SK-N-SH (cell line): ENCODE measurements at regions not wholly inside any gene's neighbourhood (a gene's known extent, or its start where the extent isn't known, plus 50 kb on each side); places are given as distances from the start of the nearest gene placed in this dataset.

Experiments used
- CTCF ChIA-PET: fragments of 300-600, 350-600 bp; formaldehyde crosslinking; extraction: SDS; loops from one replicate; lab custom pipeline; 2021; lab: Yijun Ruan, JAX
- POLR2A ChIA-PET: fragments of 350-600 bp; sonication (Branson Sonifier 250); formaldehyde crosslinking; extraction: SDS; loops from one replicate; lab custom pipeline; 2020; ENCODE audit warnings: antibody characterized with exemption, inconsistent platforms; lab: Yijun Ruan, JAX
- DNase-seq: peaks from one replicate; pipeline ENCODE4 v3.0.0; 2012
- H2AFZ ChIP-seq: fragments of 200-600 bp; sonication (generic); 2 replicates; pipeline ENCODE4 v1.8.1; 2016; ENCODE audit warnings: antibody characterized with exemption, mild to moderate bottlenecking, low read depth
- H3F3A ChIP-seq: fragments of 200-600 bp; sonication (generic); replicated peaks from 2 replicates; pipeline ENCODE3; 2016; ENCODE audit warnings: antibody characterized with exemption, mild to moderate bottlenecking; ENCODE audit not compliant: insufficient read depth
- H3K27ac ChIP-seq, 2 experiments: fragments of 200-500 bp in 1 of 2; fragments of 200-600 bp in 1 of 2; sonication (Bioruptor generic) in 1 of 2; sonication (generic), shearing (Covaris generic) in 1 of 2; 2 replicates each; pipeline versions ENCODE4 v1.5.1 to v1.6.1; 2014 to 2016; ENCODE audit warnings: low read depth in 2 of 2, inconsistent platforms in 1 of 2, low read length in 1 of 2, mild to moderate bottlenecking in 1 of 2, mixed read lengths in 1 of 2
- H3K27me3 ChIP-seq: fragments of 200-600 bp; sonication (generic), shearing (Covaris generic); 2 replicates; pipeline ENCODE4 v1.6.1; 2016; ENCODE audit warnings: mixed run types; ENCODE audit not compliant: insufficient read depth
- H3K36me3 ChIP-seq, 2 experiments: fragments of 200-500 bp in 1 of 2; fragments of 200-600 bp in 1 of 2; sonication (Bioruptor generic) in 1 of 2; sonication (generic) in 1 of 2; replicated peaks in 1 of 2; 2 replicates each; pipeline versions ENCODE3 to v1.5.1; 2014 to 2016; ENCODE audit warnings: low read length in 1 of 2, mild to moderate bottlenecking in 1 of 2; ENCODE audit not compliant: insufficient read depth in 2 of 2, control insufficient read depth in 1 of 2
- H3K4me1 ChIP-seq, 2 experiments: fragments of 200-500 bp in 1 of 2; fragments of 200-600 bp in 1 of 2; sonication (Bioruptor generic) in 1 of 2; sonication (generic), shearing (Covaris generic) in 1 of 2; 2 replicates each; pipeline versions ENCODE4 v1.5.1 to v1.6.1; 2014 to 2016; ENCODE audit warnings: low read depth in 1 of 2, low read length in 1 of 2, mixed run types in 1 of 2; ENCODE audit not compliant: insufficient read depth in 2 of 2, control insufficient read depth in 1 of 2
- H3K4me2 ChIP-seq: fragments of 200-600 bp; sonication (generic), shearing (Covaris generic); 2 replicates; pipeline ENCODE4 v1.6.1; 2017; ENCODE audit warnings: mixed run types
- H3K4me3 ChIP-seq, 2 experiments: fragments of 200-500 bp in 1 of 2; fragments of 200-600 bp in 1 of 2; sonication (Bioruptor generic) in 1 of 2; sonication (generic), shearing (Covaris generic) in 1 of 2; 2 replicates each; pipeline versions ENCODE4 v1.5.1 to v1.8.1; 2014 to 2016; ENCODE audit warnings: low read depth in 2 of 2, inconsistent platforms in 1 of 2, low read length in 1 of 2, mild to moderate bottlenecking in 1 of 2, mixed read lengths in 1 of 2, moderate library complexity in 1 of 2
- H3K79me2 ChIP-seq: fragments of 200-600 bp; sonication (generic); 2 replicates; pipeline ENCODE4 v1.8.1; 2017; ENCODE audit warnings: mild to moderate bottlenecking; ENCODE audit not compliant: insufficient read depth
- H3K9ac ChIP-seq: fragments of 200-600 bp; sonication (generic); 2 replicates; pipeline ENCODE4 v1.6.1; 2017; ENCODE audit warnings: mixed run types
- H3K9me2 ChIP-seq: fragments of 200-600 bp; sonication (generic); 2 replicates; pipeline ENCODE4 v1.6.1; 2017; ENCODE audit warnings: mixed run types
- H3K9me3 ChIP-seq: fragments of 200-600 bp; sonication (generic); 2 replicates; pipeline ENCODE4 v1.6.1; 2017; ENCODE audit warnings: mixed run types, mild to moderate bottlenecking, moderate library complexity
- H4K20me1 ChIP-seq: fragments of 200-600 bp; sonication (generic); 2 replicates; pipeline ENCODE4 v1.6.1; 2017; ENCODE audit warnings: mild to moderate bottlenecking, mixed run types; ENCODE audit not compliant: insufficient read depth
- EP300 ChIP-seq, 2 experiments: IDR thresholded peaks; 2 replicates each; pipeline versions ENCODE4 v1.4.0 to v1.6.1; 2012; ENCODE audit warnings: borderline replicate concordance in 1 of 2, low read depth in 1 of 2, low read length in 1 of 2
- FOSL2 ChIP-seq: IDR thresholded peaks from 2 replicates; pipeline ENCODE4 v1.4.0; 2012; ENCODE audit warnings: low read depth, mild to moderate bottlenecking, moderate library complexity, borderline replicate concordance
- FOXJ3 ChIP-seq: sonication (generic); formaldehyde crosslinking; IDR thresholded peaks from 2 replicates; pipeline ENCODE4 v1.5.1; 2020; ENCODE audit warnings: mild to moderate bottlenecking, missing genetic modification reagents
- GABPA ChIP-seq: IDR thresholded peaks from 2 replicates; pipeline ENCODE4 v1.4.0; 2012; ENCODE audit warnings: low read depth, mild to moderate bottlenecking
- MEF2A ChIP-seq: IDR thresholded peaks from 2 replicates; pipeline ENCODE4 v1.4.0; 2012; ENCODE audit warnings: low read depth, borderline replicate concordance
- MXI1 ChIP-seq: IDR thresholded peaks from 2 replicates; pipeline ENCODE4 v1.6.1; 2012; ENCODE audit warnings: mild to moderate bottlenecking, low read depth, low read length, improper control_type of control experiment
- NRF1 ChIP-seq: IDR thresholded peaks from 2 replicates; pipeline ENCODE4 v1.6.1; 2012; ENCODE audit warnings: low read depth, mild to moderate bottlenecking, low read length
- POLR2AphosphoS5 ChIP-seq: IDR thresholded peaks from 2 replicates; pipeline ENCODE4 v1.6.1; 2012; ENCODE audit warnings: low read depth, low read length
- RCOR1 ChIP-seq: fragments of 150-350 bp; IDR thresholded peaks from 2 replicates; pipeline ENCODE4 v1.6.1; 2017; ENCODE audit warnings: antibody characterized with exemption, low read length
- RXRA ChIP-seq: IDR thresholded peaks from 2 replicates; pipeline ENCODE4 v1.4.0; 2012; ENCODE audit warnings: low read depth, mild to moderate bottlenecking, borderline replicate concordance
- TAF1 ChIP-seq: IDR thresholded peaks from 2 replicates; pipeline ENCODE4 v1.6.1; 2012; ENCODE audit warnings: low read depth, mild to moderate bottlenecking, low read length, moderate library complexity, borderline replicate concordance
- WGBS: methylation state at CpG from one replicate; pipeline ENCODE4 v1.1.6; 2017; ENCODE audit warnings: low lambda C conversion rate; 5-methylcytosine and 5-hydroxymethylcytosine counted together
- TF ChIP-seq, protein P1 (sequence below): IDR thresholded peaks from 2 replicates; pipeline ENCODE4; 2012
- TF ChIP-seq, protein P2 (sequence below): IDR thresholded peaks from 2 replicates; pipeline ENCODE4 v1.4.0; 2012; ENCODE audit warnings: low read depth, borderline replicate concordance
- TF ChIP-seq, protein P3 (sequence below): IDR thresholded peaks from 2 replicates; pipeline ENCODE4 v1.4.0; 2012; ENCODE audit warnings: low read depth

DNA sequence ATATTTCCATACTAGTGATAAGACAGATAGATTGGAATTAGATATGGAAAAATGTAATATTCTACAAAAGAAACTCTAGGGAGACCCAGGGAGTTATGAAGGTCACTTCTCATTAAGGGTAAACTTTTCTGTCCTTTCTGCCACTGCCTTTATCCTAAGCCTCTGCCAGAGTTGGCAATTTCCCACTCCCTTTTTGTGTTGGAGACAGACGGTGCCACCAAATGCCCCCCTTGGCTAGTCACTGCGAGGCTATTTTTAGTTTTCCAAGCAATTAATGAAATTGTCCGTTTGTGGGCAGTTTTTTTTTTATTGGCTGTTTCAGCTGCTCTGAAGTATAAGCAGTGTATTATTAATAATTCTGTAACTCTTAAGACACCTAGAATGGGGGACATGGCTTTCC lies 67.6 kb upstream of the TENM4 start:
- H3K4me3 ChIP-seq: no peak overlapping the region
- no peak overlapping the region for H3K4me2 ChIP-seq
- H3F3A ChIP-seq: no peaks in the 10 kb centered on the region
- no peaks in the 10 kb centered on the region for H3K9me3 ChIP-seq
- H3K79me2 ChIP-seq: no peaks in the 10 kb centered on the region
- TF ChIP-seq, protein P1, sequence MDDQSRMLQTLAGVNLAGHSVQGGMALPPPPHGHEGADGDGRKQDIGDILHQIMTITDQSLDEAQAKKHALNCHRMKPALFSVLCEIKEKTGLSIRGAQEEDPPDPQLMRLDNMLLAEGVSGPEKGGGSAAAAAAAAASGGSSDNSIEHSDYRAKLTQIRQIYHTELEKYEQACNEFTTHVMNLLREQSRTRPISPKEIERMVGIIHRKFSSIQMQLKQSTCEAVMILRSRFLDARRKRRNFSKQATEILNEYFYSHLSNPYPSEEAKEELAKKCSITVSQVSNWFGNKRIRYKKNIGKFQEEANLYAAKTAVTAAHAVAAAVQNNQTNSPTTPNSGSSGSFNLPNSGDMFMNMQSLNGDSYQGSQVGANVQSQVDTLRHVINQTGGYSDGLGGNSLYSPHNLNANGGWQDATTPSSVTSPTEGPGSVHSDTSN: no peak
- no peak overlapping the region for H3K9ac ChIP-seq
- H2AFZ ChIP-seq: no peak overlapping the region
- no peaks in the 10 kb centered on the region for H3K9me2 ChIP-seq
- POLR2A ChIA-PET: no interaction called here
- no peak for DNase-seq
- no peak overlapping the region for H3K27ac ChIP-seq
- H3K36me3 ChIP-seq: no peaks in the 10 kb centered on the region
- no peaks in the 10 kb centered on the region for H4K20me1 ChIP-seq
- CTCF ChIA-PET: no interaction called here
- WGBS: 19% methylated on average over 3 of the region's 3 CpGs
- H3K4me1 ChIP-seq: peaks cover 0 to 21% of the 10 kb centered on the region in 2 experiments; a peak in 2 of 4 replicates
- H3K27me3 ChIP-seq: no peaks in the 10 kb centered on the region

DNA sequence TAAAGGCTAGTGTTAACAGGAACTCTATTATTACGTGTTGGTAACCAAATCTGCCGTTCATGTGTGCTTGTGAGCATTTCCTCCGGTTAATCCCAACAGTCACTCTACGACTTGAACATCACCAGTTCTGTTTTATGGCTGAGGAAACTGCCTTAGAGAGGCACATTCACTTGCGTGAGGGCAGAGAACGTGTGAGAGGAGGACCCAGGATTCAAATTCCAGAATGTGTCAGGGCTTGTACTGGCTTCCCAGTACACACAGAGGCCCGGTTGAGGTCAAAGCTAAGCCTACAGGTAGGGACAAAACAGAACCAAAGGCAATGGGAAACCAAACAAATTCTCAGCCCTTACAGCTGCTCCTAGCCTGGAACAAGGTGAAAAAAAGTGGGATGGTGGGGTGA lies 66.9 kb upstream of the TENM4 start:
- DNase-seq: no peak
- Histone ChIP-seq H3K4me2 (no peak overlapping the region), H4K20me1 (no peaks in the 10 kb centered on the region), H3K4me1 (peaks cover 0 to 15% of the 10 kb centered on the region in 2 experiments; a peak in 1 of 4 replicates), H3K79me2 (no peaks in the 10 kb centered on the region), H3K9me3 (no peaks in the 10 kb centered on the region), H2AFZ (no peak overlapping the region), H3F3A (no peaks in the 10 kb centered on the region), H3K36me3 (no peaks in the 10 kb centered on the region), H3K9ac (no peak overlapping the region), H3K4me3 (no peak overlapping the region), H3K9me2 (no peaks in the 10 kb centered on the region), H3K27me3 (no peaks in the 10 kb centered on the region), H3K27ac (no peak overlapping the region)
- 58% methylated on average over 7 of the region's 7 CpGs for WGBS
- TF ChIP-seq, protein P2, sequence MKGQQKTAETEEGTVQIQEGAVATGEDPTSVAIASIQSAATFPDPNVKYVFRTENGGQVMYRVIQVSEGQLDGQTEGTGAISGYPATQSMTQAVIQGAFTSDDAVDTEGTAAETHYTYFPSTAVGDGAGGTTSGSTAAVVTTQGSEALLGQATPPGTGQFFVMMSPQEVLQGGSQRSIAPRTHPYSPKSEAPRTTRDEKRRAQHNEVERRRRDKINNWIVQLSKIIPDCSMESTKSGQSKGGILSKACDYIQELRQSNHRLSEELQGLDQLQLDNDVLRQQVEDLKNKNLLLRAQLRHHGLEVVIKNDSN: no peak
- no peak for TF ChIP-seq RCOR1
- TF ChIP-seq MEF2A: no peak
- TF ChIP-seq NRF1: no peak
- no peak for TF ChIP-seq FOSL2
- no peak for TF ChIP-seq MXI1
- TF ChIP-seq POLR2AphosphoS5: no peak
- TF ChIP-seq, protein P3, sequence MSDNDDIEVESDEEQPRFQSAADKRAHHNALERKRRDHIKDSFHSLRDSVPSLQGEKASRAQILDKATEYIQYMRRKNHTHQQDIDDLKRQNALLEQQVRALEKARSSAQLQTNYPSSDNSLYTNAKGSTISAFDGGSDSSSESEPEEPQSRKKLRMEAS: no peak
- no peak for TF ChIP-seq GABPA
- TF ChIP-seq TAF1: no peak
- no peak for TF ChIP-seq EP300 (IDR thresholded peaks at IDR 0.05; ENCODE audit: borderline replicate concordance in 1 of 2, low read depth in 1 of 2, low read length in 1 of 2)
- no peak for TF ChIP-seq FOXJ3 (CRISPR knock-in tag)
- no peak for TF ChIP-seq RXRA
- ChIA-PET POLR2A (no interaction called here), CTCF (no interaction called here)
